Activated CD8-positive, alpha-beta memory T cell treated with anti-CD3 and anti-CD28 coated beads for 24 hours (primary cell): ENCODE measurements at regions not wholly inside any gene's neighbourhood (a gene's known extent, or its start where the extent isn't known, plus 50 kb on each side); places are given as distances from the start of the nearest gene placed in this dataset.

Experiments used
- DNase-seq: peaks from one replicate; pipeline ENCODE4 v3.0.0-alpha.2; 2020

DNA sequence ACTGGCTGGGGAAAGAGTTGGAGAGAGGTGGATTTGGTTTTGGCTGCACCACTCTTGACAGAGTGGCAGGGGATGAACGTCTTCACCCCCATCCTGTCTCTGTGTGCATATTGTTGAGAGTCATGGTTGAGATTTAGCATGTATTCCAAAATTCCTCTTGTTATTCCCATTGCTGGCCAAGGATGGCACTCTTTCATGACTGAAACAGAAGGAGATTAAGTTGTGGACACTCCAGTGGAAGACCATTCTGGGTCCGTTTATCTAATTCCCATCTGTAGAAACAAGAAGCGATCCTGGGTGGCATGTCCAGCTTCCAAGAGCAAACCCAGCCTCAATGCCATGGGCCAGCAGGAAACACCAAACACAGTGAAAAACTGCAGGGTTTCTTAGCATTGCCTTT lies 469.0 kb upstream of the IGFBP3 start:
- no peak for DNase-seq

DNA sequence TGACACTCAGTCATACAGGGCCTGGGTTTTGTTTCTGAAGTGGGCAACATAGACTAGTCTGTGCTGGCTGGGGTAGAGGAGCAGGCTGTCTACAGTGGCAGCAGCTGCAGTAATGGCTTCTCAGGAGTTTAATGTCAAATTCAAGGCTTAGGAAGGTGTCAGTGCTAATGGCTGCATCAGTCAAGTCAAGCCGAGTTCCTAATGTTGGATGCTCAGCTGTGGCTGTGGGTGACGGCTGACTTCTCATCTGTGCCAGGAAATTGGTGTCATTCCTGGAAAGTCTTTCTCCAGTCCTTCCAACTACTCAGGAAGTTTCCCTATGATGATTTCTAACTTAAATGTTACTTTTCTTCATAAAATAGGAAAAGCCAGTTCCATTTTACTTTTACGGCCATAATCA lies 468.1 kb upstream of the IGFBP3 start:
- no peak for DNase-seq

GRCh38 chr7:46387646-46388045 lies 466.6 kb upstream of the IGFBP3 start:
- no peak for DNase-seq

DNA sequence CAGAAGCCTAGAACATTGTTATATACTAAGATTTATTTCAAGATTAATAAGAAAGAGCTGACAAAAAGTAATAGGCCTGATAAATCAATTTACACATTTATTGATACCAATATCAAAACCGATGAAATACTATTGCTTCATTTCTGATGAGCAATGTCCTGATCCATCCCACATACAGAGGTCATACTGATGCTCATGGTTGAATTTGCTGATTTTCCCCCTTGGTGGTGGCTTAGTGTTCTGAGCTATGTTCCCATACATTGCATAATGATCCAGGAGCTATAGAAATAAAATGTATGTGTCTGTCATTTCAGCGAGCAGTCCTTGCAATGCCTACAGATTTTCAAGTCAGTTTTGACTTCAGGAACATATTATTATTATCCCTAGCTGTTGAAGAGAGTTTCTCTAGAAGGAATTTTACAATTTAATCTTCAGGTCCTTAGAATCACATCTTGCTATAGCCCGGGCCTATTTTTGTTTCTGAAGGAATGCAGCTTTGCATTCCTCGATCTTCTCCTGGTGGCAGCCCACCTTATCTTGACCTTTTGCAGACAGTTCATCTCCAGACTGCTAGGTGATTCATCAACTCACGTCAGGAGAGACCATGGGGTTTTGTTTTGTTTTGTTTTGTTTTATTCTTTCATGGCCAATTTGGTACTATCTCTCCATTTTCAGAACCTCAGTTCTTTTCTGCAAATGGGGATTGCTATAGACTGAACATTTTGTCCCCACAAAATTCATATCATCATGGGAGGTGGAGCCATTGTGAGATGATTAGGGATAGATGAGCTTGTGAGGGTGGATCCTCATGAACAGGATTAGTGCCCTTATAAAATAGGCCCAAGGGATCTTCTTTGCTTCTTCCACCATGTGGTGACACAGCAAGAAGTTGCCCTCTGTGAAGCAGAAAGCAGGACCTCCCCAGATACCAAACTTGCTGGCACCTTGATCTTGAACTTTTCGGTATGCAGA lies 465.6 kb upstream of the IGFBP3 start:
- no peak for DNase-seq

DNA sequence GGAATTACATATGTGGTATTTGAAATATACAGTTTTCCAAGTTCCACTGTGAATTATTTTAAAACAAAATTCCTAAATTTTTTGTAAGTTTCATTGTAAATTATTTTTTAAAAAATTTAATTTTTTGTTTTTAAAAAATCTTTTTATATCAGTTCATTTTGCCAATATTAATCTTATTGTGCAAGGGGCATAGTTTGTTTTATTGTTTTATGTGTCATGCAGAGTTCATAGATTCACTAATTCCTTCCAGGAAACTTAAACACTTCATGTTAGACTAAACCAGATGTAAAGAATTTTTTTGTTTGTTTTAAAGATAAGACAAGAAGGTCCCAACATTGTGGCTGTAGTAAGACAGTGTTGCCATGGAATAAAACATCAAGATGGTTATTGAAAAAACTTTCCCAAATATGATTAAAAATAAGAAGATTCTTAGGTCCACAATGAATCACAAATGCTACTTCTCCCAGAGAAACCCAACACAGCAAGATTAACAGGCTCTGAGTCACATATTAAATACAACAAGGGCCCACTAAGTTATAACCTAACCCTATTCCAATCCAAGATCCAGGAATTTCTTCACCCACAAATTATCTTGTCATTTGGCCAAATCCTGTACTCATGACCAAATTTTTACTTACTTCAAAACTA lies 464.7 kb upstream of the IGFBP3 start:
- no peak for DNase-seq

DNA sequence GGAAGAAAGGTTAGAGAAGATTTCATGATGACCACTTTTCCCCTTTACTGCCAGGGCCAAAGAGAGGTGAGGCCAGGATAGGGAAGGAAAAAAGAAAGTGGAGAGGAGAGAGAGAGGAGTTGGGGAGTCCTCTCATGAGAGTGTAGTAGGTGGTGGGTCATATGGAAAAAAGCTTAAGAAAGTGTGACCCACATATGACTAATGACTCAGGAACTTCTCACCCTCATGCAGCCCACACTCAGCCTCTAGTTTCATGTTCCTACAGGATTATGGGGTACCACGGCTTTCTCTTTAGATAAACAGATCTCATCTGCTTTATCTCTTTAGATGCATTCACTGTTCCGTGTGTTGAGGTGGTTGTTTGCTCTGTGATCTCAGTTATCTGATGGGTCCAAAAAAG lies 462.5 kb upstream of the IGFBP3 start:
- DNase-seq, result no peak

- no peak for DNase-seq
Measured at GRCh38 chr7:46369933-46370654, 449.0 kb upstream of the IGFBP3 start.

GRCh38 chr7:46368871-46369270 lies 447.8 kb upstream of the IGFBP3 start:
- no peak for DNase-seq

DNA sequence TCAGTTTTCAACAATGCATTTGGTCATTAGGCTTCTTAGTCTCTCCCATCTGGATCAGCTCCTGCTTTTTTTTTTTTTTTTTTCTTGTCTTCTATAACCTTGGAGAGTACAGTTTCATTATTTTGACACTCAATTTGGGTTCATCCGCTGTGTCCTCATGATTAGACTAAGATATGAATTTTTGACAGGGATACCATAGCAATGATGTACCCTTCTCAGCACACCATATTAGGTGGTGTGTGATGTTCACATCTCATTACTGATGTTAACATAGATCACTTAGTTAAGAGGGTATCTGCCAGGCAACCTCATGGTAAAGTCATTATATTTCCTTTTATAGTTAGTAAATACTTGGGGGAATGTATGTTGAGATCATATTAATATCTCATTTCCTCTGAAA lies 445.5 kb upstream of the IGFBP3 start:
- no peak for DNase-seq

GRCh38 chr7:46363688-46364087 lies 442.6 kb upstream of the IGFBP3 start:
- DNase-seq, result no peak

DNA sequence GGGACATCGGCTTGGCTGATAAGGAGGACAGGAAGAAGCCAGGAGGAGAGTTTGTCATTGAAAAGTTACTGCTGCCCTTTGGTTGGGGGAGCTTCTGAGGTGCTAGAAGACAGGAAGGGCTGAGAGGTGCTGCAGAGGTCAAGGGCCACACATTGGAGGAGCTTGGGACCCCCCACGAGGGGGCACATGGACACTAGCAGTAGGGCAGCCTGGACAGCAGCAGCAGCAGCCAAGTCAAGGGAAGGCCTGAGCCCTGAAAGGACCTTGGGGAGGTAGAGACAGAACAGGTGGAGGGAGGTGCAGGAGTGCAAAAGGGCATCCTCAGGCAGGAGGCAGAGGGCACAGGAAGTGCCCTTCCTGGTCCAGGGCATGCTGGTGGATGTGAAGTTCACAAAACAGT lies 439.7 kb upstream of the IGFBP3 start:
- no peak for DNase-seq

GRCh38 chr7:46360296-46360695 lies 439.2 kb upstream of the IGFBP3 start:
- no peak for DNase-seq

DNA sequence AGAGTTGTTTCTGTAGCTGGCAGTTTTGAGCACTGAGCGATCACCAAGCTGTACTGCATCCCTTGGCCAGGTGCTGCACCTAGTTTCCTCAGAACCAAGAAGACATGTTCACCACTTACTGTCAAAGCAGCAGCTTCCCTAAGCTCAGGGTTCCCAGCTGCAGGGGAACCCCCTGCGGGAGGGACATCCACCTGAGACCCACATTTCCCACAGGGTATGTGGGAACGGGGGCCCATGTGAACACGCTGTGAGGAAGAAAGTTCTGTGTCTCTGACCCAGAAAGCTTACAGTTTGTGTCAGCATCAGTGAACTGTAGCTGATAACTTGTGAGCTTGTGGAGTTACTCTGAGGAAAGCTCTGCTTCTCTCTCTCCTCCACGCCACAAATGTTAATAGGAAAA lies 436.8 kb upstream of the IGFBP3 start:
- no peak for DNase-seq

GRCh38 chr7:46357290-46357689 lies 436.2 kb upstream of the IGFBP3 start:
- DNase-seq, result no peak

GRCh38 chr7:46356371-46356770 lies 435.3 kb upstream of the IGFBP3 start:
- no peak for DNase-seq

DNA sequence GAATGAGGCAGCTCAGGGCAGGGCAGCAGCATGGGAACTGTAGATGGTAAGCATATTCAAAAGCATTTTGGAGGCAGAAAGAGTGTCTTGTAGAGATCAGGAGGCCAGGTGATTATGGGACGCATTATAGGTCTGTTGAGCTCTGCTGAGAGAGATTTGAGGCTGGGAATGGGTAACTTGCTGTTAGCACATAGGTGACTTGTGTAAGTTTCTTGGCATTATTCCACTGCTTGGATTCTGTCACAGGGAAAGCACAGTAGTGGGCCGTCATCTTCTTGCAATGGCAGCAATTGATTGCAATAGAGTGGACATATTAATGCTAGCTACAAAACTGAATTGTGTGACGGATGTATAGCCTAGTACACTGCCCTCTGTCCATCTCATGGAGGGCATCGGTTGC lies 434.3 kb upstream of the IGFBP3 start:
- no peak for DNase-seq

DNA sequence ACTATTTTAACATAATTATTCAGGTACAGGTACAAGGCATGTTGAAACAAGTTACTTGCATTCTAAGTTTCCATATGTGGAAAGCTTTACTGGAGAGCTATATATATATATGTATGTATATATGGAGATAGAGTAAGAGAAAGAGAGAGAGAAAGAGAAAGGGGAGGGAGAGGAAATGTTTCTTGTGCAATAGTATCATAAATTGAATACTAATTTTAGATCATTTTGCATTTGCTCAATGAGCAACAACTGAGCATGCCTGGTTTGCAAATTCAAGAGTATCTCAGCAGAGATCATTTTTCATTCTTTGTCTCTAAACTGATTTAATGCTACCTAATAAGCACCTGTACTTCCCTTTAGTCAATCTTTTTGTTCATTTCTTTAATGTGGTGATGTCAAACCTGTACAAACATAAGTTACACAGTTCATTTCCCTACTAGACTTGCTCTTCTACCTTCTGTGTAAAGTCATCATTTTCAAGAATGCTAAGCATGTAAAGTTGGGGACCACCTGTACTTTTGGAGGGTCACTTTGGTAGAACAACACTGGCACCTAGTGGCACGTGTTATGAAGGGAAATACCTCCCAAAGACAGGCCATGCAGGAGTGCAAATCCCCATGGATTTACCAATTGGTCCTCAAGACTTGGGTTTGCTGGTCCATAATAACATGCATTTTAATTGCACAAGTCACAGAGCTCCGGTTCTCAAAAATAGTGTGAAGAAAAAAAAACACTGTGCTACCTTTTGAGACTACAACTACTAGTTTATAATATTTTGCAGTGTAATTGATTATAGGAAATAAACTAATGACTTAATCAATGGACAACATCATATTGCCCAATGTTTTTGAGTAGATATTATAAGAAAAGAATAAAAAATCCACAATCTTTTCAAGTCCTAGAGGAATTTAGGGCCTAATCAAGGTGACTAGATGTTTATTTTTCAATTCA lies 431.2 kb upstream of the IGFBP3 start:
- DNase-seq, result no peak

GRCh38 chr7:46349490-46349889 lies 428.4 kb upstream of the IGFBP3 start:
- no peak for DNase-seq

- no peak for DNase-seq
Measured at GRCh38 chr7:46344533-46344932, 423.5 kb upstream of the IGFBP3 start.

GRCh38 chr7:46343802-46344201 lies 422.7 kb upstream of the IGFBP3 start:
- DNase-seq, result no peak

DNA sequence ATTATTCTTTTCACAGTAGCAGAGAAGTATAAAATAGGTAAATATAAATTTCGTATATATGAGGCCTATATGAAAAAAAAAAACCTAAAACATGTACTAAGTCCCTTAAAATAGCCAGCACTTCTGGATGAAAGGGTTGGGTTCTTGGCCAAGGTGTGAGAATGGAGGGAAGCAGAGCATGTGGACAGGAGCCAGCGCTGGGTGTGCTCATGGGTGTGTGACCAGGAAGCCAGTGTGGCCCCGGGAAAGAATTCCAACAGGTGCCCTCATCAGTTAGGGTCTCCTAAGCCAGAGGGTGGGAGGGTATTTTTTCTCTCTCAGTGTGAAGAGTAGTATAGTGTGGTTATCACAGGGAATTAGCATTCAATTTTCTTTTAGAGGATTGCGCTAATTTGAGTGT lies 401.9 kb upstream of the IGFBP3 start:
- DNase-seq, result no peak

DNA sequence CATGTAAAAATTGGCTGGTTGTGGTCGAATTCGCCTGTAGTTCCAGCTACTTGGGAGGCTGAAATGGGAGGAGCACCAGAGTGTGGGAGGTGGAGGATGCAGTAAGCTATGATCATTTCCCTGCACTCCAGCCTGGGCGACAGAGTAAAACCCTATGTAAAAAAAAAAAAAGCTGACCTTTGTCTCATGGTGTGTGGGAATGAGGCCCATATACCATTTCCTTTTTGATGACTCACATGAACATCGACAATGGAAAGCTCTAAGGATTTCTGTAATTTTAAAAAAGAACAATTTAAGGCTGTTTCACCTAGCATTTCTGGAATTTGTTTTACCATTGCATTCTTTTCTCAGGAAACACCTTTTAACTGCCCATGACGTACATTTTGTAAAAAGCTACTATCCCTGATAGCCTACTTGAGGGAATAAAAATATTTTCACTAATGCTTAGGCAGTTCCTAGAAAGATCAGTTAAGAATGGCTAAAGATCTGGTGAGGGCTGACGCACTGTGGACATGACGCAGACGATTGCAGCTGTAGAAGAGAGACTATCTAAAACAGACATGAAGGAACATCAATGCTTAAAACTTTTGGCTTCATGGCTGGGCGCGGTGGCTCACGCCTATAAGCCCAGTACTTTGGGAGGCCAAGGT lies 400.6 kb upstream of the IGFBP3 start:
- no peak for DNase-seq
